Glomerular visceral epithelial cell (primary cell): ENCODE measurements at regions not wholly inside any gene's neighbourhood (a gene's known extent, or its start where the extent isn't known, plus 50 kb on each side); places are given as distances from the start of the nearest gene placed in this dataset.
"Not testable (repeated sequence)": the region's sequence is repeated elsewhere in the genome, so short reads cannot be mapped to it uniquely, and the experiment has no call there.

Source experiments
- DNase-seq: peaks from one replicate; pipeline ENCODE4 v3.0.0-alpha.2; 2016; ENCODE audit errors: extremely low spot score

DNA sequence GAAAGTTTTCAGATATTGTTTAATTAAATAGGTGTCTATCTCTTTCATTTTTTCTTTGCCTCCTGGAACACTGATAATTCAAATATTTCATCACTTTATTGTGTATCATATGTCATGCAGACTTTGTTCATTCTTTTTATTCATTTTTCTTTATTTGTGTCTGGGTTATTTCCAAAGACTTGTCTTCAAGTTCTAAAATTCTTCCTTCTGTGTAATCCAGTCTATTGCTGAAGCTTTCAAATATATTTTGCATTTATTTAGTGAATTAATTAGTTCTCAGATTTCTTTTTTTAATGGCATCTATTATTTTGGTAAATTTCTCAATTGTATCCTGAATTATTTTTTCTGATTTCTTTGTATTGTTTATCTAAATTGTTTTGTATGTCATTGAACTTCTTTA, 70.1 kb downstream of the ZNF330 start:
- no peak for DNase-seq

DNA sequence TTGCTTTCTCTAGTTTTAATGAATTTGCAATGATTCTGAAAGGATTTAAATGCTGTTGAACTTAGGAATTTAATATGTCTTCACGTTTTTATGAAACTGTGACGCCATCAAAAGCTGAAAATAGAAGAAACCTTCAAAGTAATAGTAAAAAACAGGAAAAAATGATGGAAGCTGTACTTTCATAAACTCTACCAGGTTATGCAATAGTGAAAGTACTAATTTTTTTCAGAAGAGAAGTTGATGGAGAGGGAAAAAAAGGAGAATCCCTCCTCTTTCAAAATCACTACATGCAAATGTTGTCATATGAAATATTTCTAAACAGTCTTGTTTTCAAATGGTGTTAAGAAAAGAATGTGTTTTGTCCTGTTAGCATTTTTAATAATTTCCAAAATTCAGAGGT, 73.6 kb downstream of the ZNF330 start:
- no peak for DNase-seq

DNA sequence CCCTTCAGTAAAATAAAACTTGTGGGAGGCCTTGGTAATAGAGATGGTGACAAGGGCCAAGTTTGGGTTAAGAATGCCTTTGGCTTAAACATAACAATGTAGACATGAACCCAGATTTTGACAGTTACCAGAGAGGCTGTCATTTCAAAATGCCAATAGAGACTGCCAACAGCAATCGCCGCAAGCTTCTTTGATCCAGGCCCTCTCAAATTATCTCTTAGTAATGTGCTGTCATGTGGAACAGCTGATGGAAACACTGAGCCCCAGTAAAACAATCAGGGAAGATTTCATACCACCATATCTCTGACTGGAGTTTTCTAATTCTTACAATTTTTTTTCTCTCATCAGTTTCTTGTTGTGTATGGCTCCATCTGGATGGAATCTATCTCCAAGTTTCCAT, 80.5 kb downstream of the ZNF330 start:
- no peak for DNase-seq

DNA sequence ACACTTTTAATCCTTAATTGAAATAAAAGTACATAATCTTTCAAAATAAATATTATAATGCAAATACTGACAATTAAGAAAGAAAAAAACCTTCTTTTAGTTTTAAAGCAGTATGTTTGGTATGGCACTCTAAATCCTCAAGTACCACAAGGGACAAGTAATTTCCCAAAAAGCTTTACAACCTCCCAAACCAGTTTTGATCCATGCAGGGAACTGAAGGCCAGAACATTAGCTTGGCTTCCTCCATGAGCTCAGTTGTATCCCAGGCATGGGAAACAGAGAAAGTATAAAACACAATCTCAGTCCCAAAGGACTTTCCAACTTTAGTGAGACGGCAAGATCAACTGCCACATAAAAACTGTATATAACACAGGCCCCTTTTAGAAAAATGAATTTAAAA, 82.2 kb downstream of the ZNF330 start:
- no peak for DNase-seq

DNA sequence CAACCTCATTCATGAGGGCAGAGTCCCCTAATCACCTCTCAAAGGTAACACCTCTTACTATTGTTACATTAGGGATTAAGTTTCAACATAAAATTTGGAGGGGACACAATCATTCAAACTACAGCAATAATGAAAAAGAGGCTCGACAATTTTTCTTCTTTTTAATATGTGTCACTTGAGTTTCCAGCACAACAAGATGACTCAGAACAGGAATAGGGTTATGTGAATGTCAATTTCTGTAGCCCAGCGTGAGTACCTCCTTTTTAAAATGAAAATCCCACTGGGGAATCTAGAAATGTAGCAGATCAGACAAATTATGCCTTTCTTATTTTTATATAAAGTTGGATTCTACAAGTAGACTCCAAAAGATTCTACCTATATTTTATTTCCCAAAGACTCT, 83.7 kb downstream of the ZNF330 start:
- no peak for DNase-seq

DNA sequence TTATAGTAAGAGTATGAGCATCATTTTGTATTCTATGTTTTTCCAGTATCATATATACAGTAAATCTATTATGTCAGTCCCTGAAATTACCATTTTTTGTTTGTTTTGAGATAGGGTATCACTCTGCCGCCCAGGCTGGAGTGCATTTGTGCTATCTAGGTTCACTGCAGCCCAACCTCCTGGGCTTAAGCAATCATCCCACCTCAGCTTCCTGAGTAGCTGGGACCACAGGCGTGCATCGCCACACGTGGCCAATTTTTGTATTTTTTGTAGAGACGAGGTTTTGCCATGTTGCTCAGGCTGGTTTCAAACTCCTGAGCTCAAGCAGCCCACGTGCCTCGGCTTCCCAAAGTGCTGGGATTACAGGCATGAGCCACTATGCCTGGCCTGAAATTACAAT, 85.6 kb downstream of the ZNF330 start:
- DNase-seq = no peak

DNA sequence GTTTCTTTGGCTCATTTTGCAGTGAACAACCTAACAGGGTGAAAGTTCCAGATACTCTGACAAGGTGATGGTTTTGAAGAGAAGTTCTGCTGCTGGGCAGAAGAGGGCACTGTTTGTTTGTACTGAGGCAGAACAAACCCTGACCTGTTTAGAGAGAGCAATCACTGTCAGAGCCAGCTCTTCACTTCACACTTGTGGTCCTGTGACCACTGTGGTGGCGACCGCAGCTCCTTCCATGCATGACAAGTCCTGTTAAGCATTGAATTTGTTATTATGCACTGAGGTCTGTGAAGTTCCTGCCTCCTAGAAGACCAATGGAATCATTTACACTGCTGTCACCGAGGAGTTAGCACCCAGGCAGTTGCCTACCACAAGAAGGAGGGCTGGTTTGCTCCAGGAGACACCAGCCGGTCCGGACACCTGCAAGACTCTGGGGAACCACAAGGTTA, 86.6 kb downstream of the ZNF330 start:
- DNase-seq = peak; percentile 99

DNA sequence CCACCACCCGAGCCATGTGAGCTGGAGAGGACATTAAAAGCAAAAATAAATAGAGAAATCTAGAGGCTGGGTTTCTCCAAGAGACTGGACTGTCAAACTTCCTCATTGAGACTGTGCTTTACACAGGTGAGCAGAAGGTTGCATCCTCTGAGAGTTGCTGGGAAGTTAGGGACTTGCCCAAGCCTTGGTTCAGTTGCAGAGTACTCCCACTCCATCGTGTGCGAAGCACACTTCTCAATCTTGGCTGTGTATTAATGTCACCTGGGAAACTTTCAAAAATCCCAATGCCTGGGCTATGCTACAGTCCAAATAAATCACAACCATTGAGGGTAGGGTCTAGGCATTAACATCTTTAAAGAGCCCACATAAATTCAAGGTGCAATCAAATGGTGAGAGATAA, 89.2 kb downstream of the ZNF330 start:
- no peak for DNase-seq

DNA sequence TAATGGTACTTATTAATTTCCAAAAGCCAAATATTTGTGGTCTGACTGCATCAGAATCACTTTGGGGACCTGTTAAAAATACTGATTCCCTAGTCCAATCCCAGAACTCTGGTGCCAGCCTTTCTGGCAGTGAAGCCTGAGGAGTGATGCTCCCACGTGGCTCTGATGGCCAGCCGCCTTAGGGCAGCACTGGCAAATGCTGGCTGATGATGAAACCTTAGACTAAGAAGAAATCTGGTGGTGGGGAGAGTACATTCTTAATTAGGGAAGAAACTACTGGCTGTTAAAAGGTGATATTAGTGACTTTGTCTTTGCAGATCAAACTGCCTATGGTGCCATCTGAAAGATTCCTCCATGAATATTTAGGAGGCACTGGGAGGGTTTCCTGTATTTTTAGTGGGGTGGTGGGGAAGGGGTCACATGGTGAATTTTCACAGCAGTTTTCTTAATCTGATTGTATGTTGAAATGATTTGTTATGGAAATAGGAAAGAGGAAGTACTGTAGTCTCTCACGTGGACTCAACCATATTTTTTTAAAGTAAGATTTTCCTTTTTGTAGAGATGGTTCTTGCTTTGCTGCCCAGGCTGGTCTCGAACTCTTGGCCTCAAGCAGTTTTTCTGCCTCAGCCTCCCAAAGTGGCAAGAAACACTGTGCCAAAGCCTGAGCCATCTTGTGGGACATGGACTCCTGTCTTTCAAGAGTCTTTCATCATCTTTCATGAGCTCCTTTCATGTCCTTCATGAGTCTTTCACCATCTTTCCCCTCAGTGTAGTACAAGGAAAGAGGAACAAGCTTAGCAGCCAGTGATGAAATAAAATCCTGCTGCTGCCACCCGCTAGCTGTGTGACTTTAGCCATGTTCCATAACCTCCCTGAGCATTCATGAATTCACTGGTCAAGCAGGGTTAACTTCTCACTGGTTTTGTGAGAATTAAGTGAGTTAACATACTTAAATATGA, 90.8 kb downstream of the ZNF330 start:
- no peak for DNase-seq

DNA sequence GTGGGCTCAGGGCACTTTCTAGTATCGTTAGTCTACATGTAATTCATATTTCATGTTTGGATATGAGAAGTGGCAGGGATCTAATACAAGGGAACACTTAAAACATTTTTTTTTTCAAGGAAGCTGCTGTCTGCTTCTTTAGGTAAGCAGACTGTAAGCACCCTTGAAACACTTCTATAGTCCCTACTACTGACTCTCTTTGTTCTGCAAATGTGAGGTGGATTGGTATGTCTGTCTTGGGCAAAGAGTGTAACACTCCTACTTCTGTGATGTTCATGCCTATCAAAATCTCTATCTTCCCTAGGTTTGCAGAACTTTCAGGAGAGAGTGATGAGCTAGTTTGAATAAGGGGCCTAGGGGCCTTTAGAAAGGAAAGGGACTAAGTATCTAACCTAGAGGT, 93.9 kb downstream of the ZNF330 start:
- DNase-seq = no peak

DNA sequence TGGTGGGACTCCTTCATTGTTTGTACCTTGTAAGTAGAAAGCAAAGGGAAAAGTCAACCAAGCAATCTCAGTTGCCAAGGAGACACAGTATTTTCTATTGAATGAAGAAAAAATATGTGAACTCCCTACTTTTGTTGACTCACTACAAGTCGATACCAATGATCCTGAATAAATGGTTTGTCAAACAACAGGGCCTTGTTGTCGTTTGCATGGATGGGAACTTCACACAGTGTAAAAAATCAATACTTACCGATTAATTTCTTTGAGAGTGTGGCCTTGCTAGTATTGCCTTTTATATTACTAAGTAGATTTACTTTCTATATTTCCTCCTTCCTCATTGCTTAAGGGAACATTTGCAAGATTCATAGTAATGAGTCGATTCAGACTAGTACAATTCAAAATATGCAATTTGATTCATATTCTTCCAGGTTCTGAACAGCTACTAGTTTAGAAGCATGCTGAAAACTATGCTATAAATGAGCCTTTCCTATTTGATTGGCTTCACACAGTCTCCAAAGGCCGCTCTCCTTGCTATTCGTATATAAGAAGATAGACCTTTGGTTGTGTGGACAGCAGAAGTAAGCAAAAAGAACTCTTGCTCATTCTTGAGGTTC, 108.0 kb downstream of the ZNF330 start:
- no peak for DNase-seq

DNA sequence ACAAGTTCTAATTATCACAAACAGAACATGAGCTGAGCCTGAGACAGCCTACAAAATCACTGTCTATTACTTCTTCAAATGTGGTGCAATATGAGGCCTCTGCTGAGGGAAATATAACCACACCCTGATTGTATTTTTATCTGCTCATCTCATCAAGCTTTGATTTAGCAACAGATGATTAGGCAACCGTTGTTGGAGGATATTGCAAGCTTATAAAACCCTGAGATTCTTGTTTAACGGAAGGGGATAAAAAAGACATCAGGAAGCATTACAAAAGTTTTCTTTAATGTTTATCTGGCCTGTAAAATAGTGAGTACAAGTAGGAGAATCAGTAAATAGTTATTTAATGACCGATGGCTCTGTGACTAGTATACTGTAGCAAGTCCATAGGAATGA, 108.5 kb downstream of the ZNF330 start:
- DNase-seq = no peak

DNA sequence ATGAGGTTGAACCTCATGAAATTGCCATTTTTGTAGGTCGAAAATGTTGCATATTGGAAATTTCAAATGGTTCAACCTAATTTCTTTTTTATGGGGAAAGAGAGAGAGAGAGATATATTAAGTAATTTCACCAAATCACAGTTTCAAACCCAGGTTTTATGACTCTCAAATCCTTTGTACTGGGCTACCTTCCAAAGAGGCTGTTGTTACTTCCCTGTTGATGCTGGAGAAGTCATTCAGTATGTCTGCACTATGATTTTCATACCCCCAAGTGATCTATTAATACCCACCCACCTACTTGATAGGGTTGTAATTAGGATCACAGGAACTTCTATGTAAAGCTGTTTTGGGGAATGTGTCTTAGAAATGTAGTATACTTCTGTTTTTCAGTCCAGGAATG, 109.9 kb downstream of the ZNF330 start:
- DNase-seq = no peak

DNA sequence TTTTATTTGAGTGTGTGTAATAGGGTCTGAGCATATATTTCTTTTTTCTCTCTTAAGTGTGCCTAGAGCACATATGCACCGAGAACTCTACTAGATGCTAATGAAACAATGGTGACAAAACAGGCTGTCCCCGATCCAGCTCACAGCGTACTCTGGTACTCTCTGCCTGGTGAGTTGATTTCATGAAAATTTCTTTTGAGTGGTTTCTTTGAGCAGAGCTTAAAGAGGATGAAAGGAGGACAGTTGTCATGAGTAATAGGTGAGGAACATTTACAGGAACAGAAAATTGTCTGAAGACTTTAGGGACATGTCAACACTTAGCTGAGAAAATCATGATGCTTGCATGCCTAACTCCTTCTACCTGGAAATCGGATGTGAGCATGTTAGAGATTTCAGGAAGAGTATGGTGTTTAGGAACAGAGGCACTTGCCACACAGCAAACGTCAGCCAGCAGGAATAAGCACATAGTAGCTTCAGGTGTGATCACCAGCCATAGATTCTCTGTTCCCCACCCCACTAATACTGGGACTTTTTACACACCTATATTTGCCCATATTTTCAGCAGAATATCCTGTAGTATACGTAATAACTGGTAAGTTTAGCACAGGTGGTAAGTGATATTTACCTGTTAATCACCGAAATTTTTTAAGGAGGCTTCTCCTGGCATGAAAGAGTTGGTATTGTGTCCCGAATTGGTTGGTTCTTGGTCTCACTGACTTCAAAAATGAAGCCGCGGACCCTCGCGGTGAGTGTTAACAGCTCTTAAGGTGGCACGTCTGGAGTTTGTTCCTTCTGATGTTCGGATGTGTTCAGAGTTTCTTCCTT, 111.1 kb downstream of the ZNF330 start:
- no peak for DNase-seq

DNA sequence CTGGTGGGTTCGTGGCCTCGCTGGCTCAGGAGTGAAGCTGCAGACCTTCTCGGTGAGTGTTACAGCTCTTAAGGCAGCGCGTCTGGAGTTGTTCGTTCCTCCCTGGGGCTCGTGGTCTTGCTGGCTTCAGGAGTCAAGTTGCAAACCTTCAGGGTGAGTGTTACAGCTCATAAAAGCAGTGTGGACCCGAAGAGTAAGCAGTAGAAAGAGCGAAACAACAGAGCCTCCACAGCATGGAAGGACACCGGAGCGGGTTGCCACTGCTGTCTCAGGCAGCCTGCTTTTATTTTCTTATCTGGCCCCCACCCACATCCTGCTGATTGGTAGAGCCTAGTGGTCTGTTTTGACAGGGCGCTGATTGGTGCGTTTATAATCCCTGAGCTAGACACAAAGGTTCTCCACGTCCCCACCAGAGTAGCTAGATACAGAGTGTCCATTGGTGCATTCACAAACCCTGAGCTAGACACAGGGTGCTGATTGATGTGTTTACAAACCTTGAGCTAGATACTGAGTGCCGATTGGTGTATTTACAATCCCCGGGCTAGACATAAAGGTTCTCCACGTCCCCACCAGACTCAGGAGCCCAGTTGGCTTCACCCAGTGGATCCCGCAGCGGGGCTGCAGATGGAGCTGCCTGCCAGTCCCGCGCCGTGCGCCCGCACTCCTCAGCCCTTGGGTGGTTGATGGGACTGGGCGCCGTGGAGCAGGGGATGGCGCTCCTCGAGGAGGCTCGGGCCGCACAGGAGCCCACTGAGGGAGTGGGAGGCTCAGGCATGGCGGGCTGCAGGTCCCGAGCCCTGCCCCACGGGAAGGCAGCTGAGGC, 111.9 kb downstream of the ZNF330 start:
- DNase-seq = not testable (repeated sequence)

DNA sequence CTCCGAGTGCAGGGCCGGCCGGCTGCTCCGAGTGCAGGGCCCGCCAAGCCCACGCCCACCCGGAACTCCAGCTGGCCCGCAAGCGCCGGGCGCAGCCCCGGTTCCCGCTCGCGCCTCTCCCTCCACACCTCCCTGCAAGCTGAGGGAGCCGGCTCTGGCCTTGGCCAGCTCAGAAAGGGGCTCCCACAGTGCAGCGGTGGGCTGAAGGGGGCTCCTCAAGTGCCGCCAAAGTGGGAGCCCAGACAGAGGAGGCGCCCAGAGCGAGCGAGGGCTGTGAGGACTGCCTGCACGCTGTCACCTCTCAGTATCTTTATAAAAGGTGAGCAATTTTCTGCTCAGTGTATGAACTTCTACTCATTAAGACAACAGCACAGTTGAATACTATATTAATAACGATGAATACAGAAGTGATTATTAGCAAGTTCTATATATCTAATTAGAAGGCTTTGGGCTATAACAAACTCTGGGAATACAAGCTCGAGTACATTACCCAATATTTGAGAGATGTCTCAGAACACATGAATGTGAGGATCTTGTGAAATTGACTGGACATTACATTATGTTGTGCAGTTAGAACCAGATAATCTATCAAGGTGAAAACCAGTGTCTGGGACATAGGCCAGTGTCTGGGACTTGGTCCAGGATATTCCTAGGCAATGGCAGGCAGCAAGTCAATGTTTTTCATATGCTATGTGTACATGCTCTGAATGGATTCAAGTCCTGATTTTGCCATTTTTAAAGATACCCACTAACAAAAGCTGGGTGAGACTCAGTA, 112.9 kb downstream of the ZNF330 start:
- DNase-seq = peak; percentile 31

DNA sequence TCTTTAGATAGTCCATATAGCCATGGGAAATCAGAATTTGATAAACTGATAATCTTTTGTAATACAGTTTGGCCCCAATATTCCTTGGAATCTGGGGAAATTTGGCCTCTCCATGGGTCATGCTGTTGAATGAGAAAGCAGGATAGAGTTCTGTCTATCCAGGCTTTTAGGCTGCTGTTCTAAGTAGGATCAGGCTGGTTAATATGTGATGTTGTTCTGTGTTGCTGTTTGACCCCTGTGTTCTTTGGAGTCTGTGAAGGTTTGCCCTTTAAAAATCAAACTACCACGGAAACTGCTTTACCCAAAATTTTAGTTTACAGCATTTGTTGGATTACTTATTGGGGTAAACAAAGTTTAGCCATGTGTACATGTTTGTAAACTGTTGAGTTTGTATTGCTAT, 114.5 kb downstream of the ZNF330 start:
- DNase-seq = no peak

DNA sequence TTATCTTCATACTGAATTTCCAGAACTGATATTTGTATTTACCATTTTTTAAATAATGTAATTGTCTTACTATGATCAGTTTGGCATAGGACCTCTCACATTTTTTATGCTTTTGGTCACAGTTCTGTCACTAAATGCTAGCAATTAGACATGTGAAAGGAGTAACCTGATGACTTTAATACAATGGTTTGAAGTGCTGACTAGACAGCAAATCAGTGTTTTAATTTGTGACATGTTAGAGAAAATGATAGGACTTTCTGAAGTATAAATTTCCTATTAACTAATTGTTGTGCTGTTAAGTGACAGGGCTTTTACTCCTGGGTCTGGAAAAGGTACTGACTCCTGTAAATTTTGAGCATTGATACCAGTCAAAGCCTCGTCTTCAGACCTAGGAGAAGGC, 117.5 kb downstream of the ZNF330 start:
- no peak for DNase-seq

DNA sequence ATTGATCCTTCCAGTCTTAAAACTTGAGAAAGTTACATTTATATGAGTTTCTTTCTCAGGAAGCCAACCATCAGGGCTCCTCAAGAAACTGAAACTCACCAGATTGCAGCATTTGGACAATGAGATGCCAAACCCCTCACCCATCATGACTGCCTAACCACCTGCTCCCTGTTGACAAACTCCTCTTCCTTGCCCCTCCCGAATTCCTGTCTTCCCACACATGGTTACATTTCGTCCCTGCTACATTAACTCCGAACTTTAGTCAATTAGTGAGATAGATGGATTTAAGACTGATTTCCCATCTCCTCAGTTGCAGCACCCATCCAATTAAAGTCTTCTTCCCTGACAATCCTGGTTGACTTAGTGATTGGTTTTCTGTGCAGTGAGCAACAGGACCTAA, 118.7 kb downstream of the ZNF330 start:
- DNase-seq = no peak

DNA sequence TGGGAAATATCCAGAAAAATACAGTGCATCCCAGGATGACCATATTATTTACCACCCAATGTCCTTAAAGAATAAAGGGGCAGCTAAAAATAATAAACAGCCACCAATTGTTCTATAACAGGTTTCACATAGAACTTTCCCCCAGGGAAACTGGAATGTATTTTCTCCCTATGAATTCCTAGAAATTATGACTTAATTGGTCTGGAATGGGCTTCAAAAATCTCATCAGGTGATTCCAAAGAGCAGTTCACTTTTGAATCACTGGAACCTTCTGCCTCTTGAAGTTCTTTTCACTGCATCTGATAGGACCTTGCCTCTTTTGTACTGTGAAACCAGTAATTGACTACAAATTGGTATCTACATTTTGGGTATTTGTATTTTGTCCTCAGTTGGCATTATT, 119.3 kb downstream of the ZNF330 start:
- DNase-seq = no peak

DNA sequence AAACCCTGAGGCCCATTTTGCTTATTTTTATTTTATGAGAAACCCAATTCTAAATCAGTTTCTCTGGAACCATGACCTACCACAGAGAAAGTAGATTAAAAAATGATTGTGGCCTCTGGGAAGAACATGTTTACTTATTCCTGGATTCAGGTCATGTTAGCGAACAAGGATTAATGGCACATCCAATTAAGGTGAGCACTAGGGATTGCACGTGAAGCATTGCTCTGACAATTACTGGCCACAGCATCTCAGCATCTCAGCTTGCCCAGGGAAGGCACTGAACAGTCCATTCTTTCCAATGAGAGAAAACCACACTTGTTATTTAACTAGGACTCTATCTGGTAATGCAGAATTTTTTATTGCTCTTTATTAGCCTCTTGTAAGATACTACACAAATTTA, 119.8 kb downstream of the ZNF330 start:
- no peak for DNase-seq
